Kidney (tissue), 13 donors: ENCODE measurements at regions not wholly inside any gene's neighbourhood (a gene's known extent, or its start where the extent isn't known, plus 50 kb on each side); places are given as distances from the start of the nearest gene placed in this dataset.

Experiments used
- DNase-seq, 5 donors: peaks; one replicate each; pipeline ENCODE4 v3.0.0-alpha.2; 2013 to 2020
- FAIRE-seq: peaks from 2 replicates; lab custom pipeline; 2012; peaks lifted over from hg19 to GRCh38; lab: Jason Lieb, UNC
- H3K27ac ChIP-seq, 2 donors: one replicate each; pipeline ENCODE4 v1.7.0; 2013; ENCODE audit warnings: low read depth in 2 of 2, low read length in 2 of 2, inconsistent platforms in 1 of 2
- H3K27me3 ChIP-seq: one replicate; pipeline ENCODE4 v1.7.1; 2013; ENCODE audit warnings: low read length, inconsistent platforms; ENCODE audit not compliant: control insufficient read depth, insufficient read depth
- H3K36me3 ChIP-seq, 3 donors: one replicate each; pipeline versions ENCODE4 v1.7.0 to v1.7.1; 2013; ENCODE audit warnings: low read length in 3 of 3, control low read depth in 1 of 3, inconsistent platforms in 1 of 3; ENCODE audit not compliant: insufficient read depth in 3 of 3, control insufficient read depth in 2 of 3
- H3K4me1 ChIP-seq, 3 donors: one replicate each; pipeline versions ENCODE4 v1.7.0 to v1.7.1; 2013; ENCODE audit warnings: low read length in 3 of 3, inconsistent platforms in 1 of 3, low read depth in 1 of 3; ENCODE audit not compliant: control insufficient read depth in 2 of 3, insufficient read depth in 2 of 3
- H3K4me3 ChIP-seq, 3 donors: one replicate each; pipeline versions ENCODE4 v1.7.0 to v1.8.1; 2013; ENCODE audit warnings: low read length in 3 of 3, control low read depth in 1 of 3, inconsistent platforms in 1 of 3
- H3K9ac ChIP-seq, 3 donors: one replicate each; pipeline versions ENCODE4 v1.7.0 to v1.7.1; 2013; ENCODE audit warnings: low read length in 3 of 3, control low read depth in 1 of 3, inconsistent platforms in 1 of 3
- H3K9me3 ChIP-seq, 3 donors: one replicate each; pipeline versions ENCODE4 v1.7.0 to v1.7.1; 2013; ENCODE audit warnings: low read length in 3 of 3, control low read depth in 1 of 3, inconsistent platforms in 1 of 3; ENCODE audit not compliant: control insufficient read depth in 2 of 3, insufficient read depth in 1 of 3
- CTCF ChIP-seq: IDR thresholded peaks from 3 replicates; pipeline ENCODE4 v1.5.1; 2012; ENCODE audit warnings: mild to moderate bottlenecking, moderate library complexity, borderline replicate concordance; ENCODE audit not compliant: insufficient read depth; ENCODE audit errors: extremely low read depth
- intact Hi-C: fragments of 100-400 bp; cut with DNase I; formaldehyde crosslinking; loops from one replicate; pipeline ENCODE4 v1.11.1; 2022
- donor health status: control.
- donor health status: control.
- donor health status: control.
- donor health status: control.
- donor health status: control.
- donor health status: DM: yes; HTN: yes; CAD: no.
- donor health status: Normal renal cell carcinoma (clear cell type).

- Histone ChIP-seq H3K36me3 (no peaks in the 10 kb centered on the region), H3K9me3 (no peaks in the 10 kb centered on the region), H3K9ac (no peak overlapping the region), H3K27ac (no peak overlapping the region), H3K4me1 (no peaks in the 10 kb centered on the region), H3K27me3 (no peaks in the 10 kb centered on the region), H3K4me3 (no peak overlapping the region)
- DNase-seq (no peak), FAIRE-seq (no peak)
- intact Hi-C loops, result no loop called here
- TF ChIP-seq CTCF, result no peak
Measured at GRCh38 chr7:41544241-41544640, 158.6 kb downstream of the INHBA start.

- H3K36me3 ChIP-seq, result no peaks in the 10 kb centered on the region
- TF ChIP-seq CTCF, result no peak
- DNase-seq, result no peak
- no peak overlapping the region for H3K9ac ChIP-seq
- intact Hi-C loops, result no loop called here
- no peaks in the 10 kb centered on the region for H3K4me1 ChIP-seq
- H3K9me3 ChIP-seq, result no peaks in the 10 kb centered on the region
- no peaks in the 10 kb centered on the region for H3K27me3 ChIP-seq
- no peak for FAIRE-seq
- H3K4me3 ChIP-seq, result no peak overlapping the region
- H3K27ac ChIP-seq, result no peak overlapping the region
Measured at GRCh38 chr7:41540601-41541000, 162.3 kb downstream of the INHBA start.

GRCh38 chr7:41538810-41539724, 163.8 kb downstream of the INHBA start:
- Histone ChIP-seq H3K27ac (no peak overlapping the region), H3K27me3 (no peaks in the 10 kb centered on the region), H3K9me3 (peaks cover 0 to 1% (median 0%) of the 10 kb centered on the region in 3 donors), H3K4me3 (no peak overlapping the region), H3K36me3 (no peaks in the 10 kb centered on the region), H3K9ac (no peak overlapping the region), H3K4me1 (no peaks in the 10 kb centered on the region)
- intact Hi-C loops, result no loop called here
- DNase-seq (peak in 2 of 5 donors; percentile 18 to 32), FAIRE-seq (no peak)
- TF ChIP-seq CTCF, result no peak
